22Rv1 (cell line): ENCODE measurements at regions not wholly inside any gene's neighbourhood (a gene's known extent, or its start where the extent isn't known, plus 50 kb on each side); places are given as distances from the start of the nearest gene placed in this dataset.

Experiments
- ZFX ChIP-seq: fragments of 450-650 bp; IDR thresholded peaks from 2 replicates; pipeline ENCODE4 v1.6.1; 2017; ENCODE audit warnings: antibody characterized with exemption, borderline replicate concordance
- TF ChIP-seq, protein P1 (sequence below): fragments of 450-650 bp; IDR thresholded peaks from 2 replicates; pipeline ENCODE4 v1.5.1; 2017; ENCODE audit warnings: mild to moderate bottlenecking

DNA sequence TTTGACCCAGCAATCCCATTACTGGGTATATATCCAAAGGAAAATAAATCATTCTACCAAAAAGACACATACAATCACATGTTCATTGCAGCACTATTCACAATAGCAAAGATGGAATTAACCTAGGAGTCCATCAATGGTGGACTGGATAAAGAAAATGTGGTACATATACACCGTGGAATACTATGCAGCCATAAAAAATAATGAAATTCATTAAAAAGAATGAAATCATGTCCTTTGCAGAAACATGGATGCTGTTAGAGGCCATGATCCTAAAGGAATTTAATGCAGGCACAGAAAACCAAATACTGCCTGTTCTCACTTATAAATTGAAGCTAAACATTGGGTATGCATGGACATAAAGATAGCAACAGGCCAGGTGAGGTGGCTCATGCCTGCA, 61.9 kb upstream of the BMP6 start:
- TF ChIP-seq, protein P1, sequence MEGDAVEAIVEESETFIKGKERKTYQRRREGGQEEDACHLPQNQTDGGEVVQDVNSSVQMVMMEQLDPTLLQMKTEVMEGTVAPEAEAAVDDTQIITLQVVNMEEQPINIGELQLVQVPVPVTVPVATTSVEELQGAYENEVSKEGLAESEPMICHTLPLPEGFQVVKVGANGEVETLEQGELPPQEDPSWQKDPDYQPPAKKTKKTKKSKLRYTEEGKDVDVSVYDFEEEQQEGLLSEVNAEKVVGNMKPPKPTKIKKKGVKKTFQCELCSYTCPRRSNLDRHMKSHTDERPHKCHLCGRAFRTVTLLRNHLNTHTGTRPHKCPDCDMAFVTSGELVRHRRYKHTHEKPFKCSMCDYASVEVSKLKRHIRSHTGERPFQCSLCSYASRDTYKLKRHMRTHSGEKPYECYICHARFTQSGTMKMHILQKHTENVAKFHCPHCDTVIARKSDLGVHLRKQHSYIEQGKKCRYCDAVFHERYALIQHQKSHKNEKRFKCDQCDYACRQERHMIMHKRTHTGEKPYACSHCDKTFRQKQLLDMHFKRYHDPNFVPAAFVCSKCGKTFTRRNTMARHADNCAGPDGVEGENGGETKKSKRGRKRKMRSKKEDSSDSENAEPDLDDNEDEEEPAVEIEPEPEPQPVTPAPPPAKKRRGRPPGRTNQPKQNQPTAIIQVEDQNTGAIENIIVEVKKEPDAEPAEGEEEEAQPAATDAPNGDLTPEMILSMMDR: no peak
- TF ChIP-seq ZFX: no peak
